ENCODE measurements at regions not wholly inside any gene's neighbourhood (a gene's known extent, or its start where the extent isn't known, plus 50 kb on each side); places are given as distances from the start of the nearest gene placed in this dataset.

- ATAC-seq (peak; percentile 84), DNase-seq (ENCODE audit: low read depth, low spot score) (peak; percentile 88), FAIRE-seq (peak; percentile 89)
- WGBS (ENCODE audit: insufficient coverage, insufficient replicate concordance, low lambda C conversion rate, missing lambda C conversion rate), result 7% methylated on average over 7 of the region's 7 CpGs
- TSS peak; percentile 94 for BruUV-seq (replicated peaks)
- Histone ChIP-seq H3K27ac (ENCODE audit: control insufficient read depth, insufficient read depth) (peak overlapping the region; percentile 90), H3K4me1 (ENCODE audit: control insufficient read depth, insufficient read depth, low read length) (peaks cover 28% of the 10 kb centered on the region), H3K36me3 (ENCODE audit: control insufficient read depth in 2 of 2, insufficient read depth in 2 of 2, low read length in 1 of 2) (no peaks in the 10 kb centered on the region), H2AFZ (ENCODE audit: control insufficient read depth, low read depth, low read length) (peak overlapping the region; percentile 61), H3K9me3 (replicated peaks; ENCODE audit: control insufficient read depth, insufficient read depth, low read length) (no peaks in the 10 kb centered on the region; the same call in 1 of the 3 replicates), H3K79me2 (ENCODE audit: control insufficient read depth, insufficient read depth, low read length) (no peaks in the 10 kb centered on the region), H3K27me3 (replicated peaks in 1 of 2; ENCODE audit: control insufficient read depth in 2 of 2, insufficient read depth in 2 of 2, low read length in 1 of 2) (no peaks in the 10 kb centered on the region), H3K4me2 (ENCODE audit: control insufficient read depth, insufficient read depth) (peak overlapping the region; percentile 70), H3K9ac (ENCODE audit: control insufficient read depth, insufficient read depth, low read length) (peak overlapping the region; percentile 59), H3K4me3 (0 out of 2 replicates have a peak overlapping the region, but pooled peaks have one; percentile 25), H4K20me1 (ENCODE audit: control insufficient read depth, insufficient read depth) (no peaks in the 10 kb centered on the region)
- ChIA-PET SMC1A (ENCODE audit: uncharacterized antibody, unreplicated experiment) (interaction anchor here (0.7 to 5.7 kb wide), 17 partner anchors 11 to 492 kb away, joined by 3 to 40 read pairs (median 4); no protein-coding TSS in a partner anchor), RAD21 (ENCODE audit: unreplicated experiment) (interaction anchor here (0.6 to 3.8 kb wide), 10 partner anchors 11 to 496 kb away, joined by 3 to 36 read pairs (median 4); no protein-coding TSS in a partner anchor), POLR2A (interaction anchor here (1.0 kb wide), 1 partner anchor 13 kb away, joined by 4 read pairs; no protein-coding TSS in a partner anchor), CTCF (interaction anchor here (0.6 to 2.9 kb wide), 7 partner anchors 45 to 529 kb away, joined by 3 to 26 read pairs (median 3); partner anchors contain the start of gene ERCC4)
- in situ Hi-C loops (cut with MboI), result no loop called here
- intact Hi-C loops (cut with micrococcal nuclease; ENCODE audit: unreplicated experiment), result loop anchor here (1.0 to 2.0 kb wide), 2 partner anchors 47 to 162 kb away; no protein-coding TSS in a partner anchor
- TF ChIP-seq NFXL1 (IDR thresholded peaks at IDR 0.05; ENCODE audit: borderline replicate concordance) (no peak), KLF5 (IDR thresholded peaks at IDR 0.05; ENCODE audit: partially characterized antibody) (peak; percentile 44), EED (IDR thresholded peaks at IDR 0.05; ENCODE audit: low read depth) (no peak), CUX1 (IDR thresholded peaks at IDR 0.05; ENCODE audit: insufficient replicate concordance, low read depth, low read length) (peak; percentile 40), RCOR1 (conservative IDR thresholded peaks at IDR 0.05; ENCODE audit: low read depth, low read length) (no peak), NR2C1 (IDR thresholded peaks at IDR 0.05) (no peak), FOS (IDR thresholded peaks at IDR 0.05; ENCODE audit: borderline replicate concordance, extremely low read depth, insufficient read length) (no peak), NR2F1 (conservative IDR thresholded peaks at IDR 0.05) (peak; percentile 47), MAX (IDR thresholded peaks at IDR 0.05; ENCODE audit: low read depth, low read length) (peak; percentile 15; the same call in 1 of the 2 replicates), IKZF2 (IDR thresholded peaks at IDR 0.05) (peak; percentile 61 to 84; a peak in 2 of 4 replicates), ZBED1 (IDR thresholded peaks at IDR 0.05; ENCODE audit: borderline replicate concordance) (peak; percentile 83), RAD21 (IDR thresholded peaks at IDR 0.05; ENCODE audit: insufficient read depth, low read depth, low read length) (peak; percentile 13; the same call in 1 of the 2 replicates), TAF1 (IDR thresholded peaks at IDR 0.05; ENCODE audit: borderline replicate concordance, low read depth, low read length) (no peak), IKZF1 (conservative IDR thresholded peaks at IDR 0.05) (peak; percentile 72), BCLAF1 (IDR thresholded peaks at IDR 0.05) (no peak)
These were observed 488.9 kb downstream of the SHISA9 start for GRCh38 chr16:13390093-13390985.
